ENCODE measurements at regions not wholly inside any gene's neighbourhood (a gene's known extent, or its start where the extent isn't known, plus 50 kb on each side); places are given as distances from the start of the nearest gene placed in this dataset.

- peak; percentile 8 for DNase-seq (ENCODE audit: low spot score)
These were observed 753.9 kb downstream of the TUSC7 start for GRCh38 chr3:117463276-117464115.

GRCh38 chr3:117471831-117472230, 762.3 kb downstream of the TUSC7 start:
- no peak for DNase-seq (ENCODE audit: low spot score)

GRCh38 chr3:117473981-117474538, 764.5 kb downstream of the TUSC7 start:
- DNase-seq (ENCODE audit: low spot score): no peak

GRCh38 chr3:117476572-117476971, 767.0 kb downstream of the TUSC7 start:
- DNase-seq (ENCODE audit: low spot score): no peak

GRCh38 chr3:117477214-117477755, 767.7 kb downstream of the TUSC7 start:
- DNase-seq (ENCODE audit: low spot score): no peak

- DNase-seq (ENCODE audit: low spot score): no peak
These were observed 769.5 kb downstream of the TUSC7 start for GRCh38 chr3:117479095-117479494.

- DNase-seq (ENCODE audit: low spot score): no peak
These were observed 770.9 kb downstream of the TUSC7 start for GRCh38 chr3:117480525-117480924.

- DNase-seq (ENCODE audit: low spot score): no peak
These were observed 771.4 kb downstream of the TUSC7 start for GRCh38 chr3:117480972-117481371.

GRCh38 chr3:117483839-117484238, 774.3 kb downstream of the TUSC7 start:
- no peak for DNase-seq (ENCODE audit: low spot score)

- DNase-seq (ENCODE audit: low spot score): no peak
These were observed 776.3 kb downstream of the TUSC7 start for GRCh38 chr3:117485841-117486240.

GRCh38 chr3:117486719-117487716, 777.4 kb downstream of the TUSC7 start:
- no peak for DNase-seq (ENCODE audit: low spot score)

GRCh38 chr3:117488983-117489382, 779.4 kb downstream of the TUSC7 start:
- DNase-seq (ENCODE audit: low spot score): no peak

- no peak for DNase-seq (ENCODE audit: low spot score)
These were observed 780.1 kb downstream of the TUSC7 start for GRCh38 chr3:117489663-117490079.

GRCh38 chr3:117490716-117491115, 781.1 kb downstream of the TUSC7 start:
- no peak for DNase-seq (ENCODE audit: low spot score)

GRCh38 chr3:117495620-117496019, 786.0 kb downstream of the TUSC7 start:
- DNase-seq (ENCODE audit: low spot score): no peak

GRCh38 chr3:117499189-117499870, 789.8 kb downstream of the TUSC7 start:
- DNase-seq (ENCODE audit: low spot score): no peak

- DNase-seq (ENCODE audit: low spot score): no peak
These were observed 798.4 kb downstream of the TUSC7 start for GRCh38 chr3:117507958-117508357.

- DNase-seq (ENCODE audit: low spot score): no peak
These were observed 800.3 kb downstream of the TUSC7 start for GRCh38 chr3:117509858-117510257.

GRCh38 chr3:117510396-117510795, 800.8 kb downstream of the TUSC7 start:
- peak; percentile 43 for DNase-seq (ENCODE audit: low spot score)

- peak; percentile 9 for DNase-seq (ENCODE audit: low spot score)
These were observed 803.4 kb downstream of the TUSC7 start for GRCh38 chr3:117512975-117513374.

GRCh38 chr3:117515309-117515708, 805.7 kb downstream of the TUSC7 start:
- DNase-seq (ENCODE audit: low spot score): no peak

GRCh38 chr3:117518364-117518763, 808.8 kb downstream of the TUSC7 start:
- DNase-seq (ENCODE audit: low spot score): no peak

Data from AG20443 (cell line).